ENCODE measurements at regions not wholly inside any gene's neighbourhood (a gene's known extent, or its start where the extent isn't known, plus 50 kb on each side); places are given as distances from the start of the nearest gene placed in this dataset.

- no peaks in the 10 kb centered on the region for H3K27me3 ChIP-seq (ENCODE audit: insufficient read depth, low read length, poor library complexity)
- H2AK5ac ChIP-seq (ENCODE audit: low read length), result no peak overlapping the region
- no peak overlapping the region for H3K9ac ChIP-seq (ENCODE audit: low read length)
- H4K5ac ChIP-seq (ENCODE audit: low read length), result no peak overlapping the region
- WGBS (ENCODE audit: extremely low coverage, insufficient coverage, low lambda C conversion rate), result no CpG with 5 or more reads among the region's 6 CpGs
- H4K8ac ChIP-seq (ENCODE audit: low read depth, low read length), result no peak overlapping the region
- no peak overlapping the region for H3K27ac ChIP-seq (ENCODE audit: low read depth, low read length)
- no peak overlapping the region for H3K4ac ChIP-seq (ENCODE audit: low read depth, low read length)
- no peak overlapping the region for H3K4me2 ChIP-seq (ENCODE audit: low read length)
- H2BK15ac ChIP-seq (replicated peaks; ENCODE audit: low read depth), result no peak overlapping the region
- H3K4me1 ChIP-seq (ENCODE audit: control insufficient read depth, low read depth, low read length), result no peaks in the 10 kb centered on the region
- no peaks in the 10 kb centered on the region for H3K36me3 ChIP-seq (ENCODE audit: control insufficient read depth, insufficient read depth, low read length)
- H3K18ac ChIP-seq (ENCODE audit: low read length), result no peak overlapping the region
- no peak overlapping the region for H2BK120ac ChIP-seq (ENCODE audit: low read depth, low read length)
- H2BK5ac ChIP-seq (ENCODE audit: low read length), result no peak overlapping the region
- DNase-seq, result no peak
- no peaks in the 10 kb centered on the region for H3K79me2 ChIP-seq (ENCODE audit: control insufficient read depth, insufficient read depth, low read length)
- H3K56ac ChIP-seq (ENCODE audit: low read length), result no peak overlapping the region
- H3K79me1 ChIP-seq (ENCODE audit: low read length), result no peaks in the 10 kb centered on the region
- no peak overlapping the region for H3K4me3 ChIP-seq (ENCODE audit: low read length)
- H3K23ac ChIP-seq (ENCODE audit: low read length), result no peak overlapping the region
Observed at GRCh38 chr2:199696048-199696447, 154.9 kb downstream of the FTCDNL1 start.

- Histone ChIP-seq H3K18ac (ENCODE audit: low read length) (no peak overlapping the region), H3K4ac (ENCODE audit: low read depth, low read length) (no peak overlapping the region), H3K27me3 (ENCODE audit: insufficient read depth, low read length, poor library complexity) (no peaks in the 10 kb centered on the region), H3K4me2 (ENCODE audit: low read length) (no peak overlapping the region), H2BK15ac (replicated peaks; ENCODE audit: low read depth) (no peak overlapping the region), H3K79me2 (ENCODE audit: control insufficient read depth, insufficient read depth, low read length) (no peaks in the 10 kb centered on the region), H2AK5ac (ENCODE audit: low read length) (no peak overlapping the region), H3K56ac (ENCODE audit: low read length) (no peak overlapping the region), H3K4me3 (ENCODE audit: low read length) (no peak overlapping the region), H4K5ac (ENCODE audit: low read length) (no peak overlapping the region), H3K27ac (ENCODE audit: low read depth, low read length) (no peak overlapping the region), H3K79me1 (ENCODE audit: low read length) (no peaks in the 10 kb centered on the region), H3K9ac (ENCODE audit: low read length) (no peak overlapping the region), H2BK120ac (ENCODE audit: low read depth, low read length) (no peak overlapping the region), H2BK5ac (ENCODE audit: low read length) (no peak overlapping the region), H3K23ac (ENCODE audit: low read length) (no peak overlapping the region), H3K36me3 (ENCODE audit: control insufficient read depth, insufficient read depth, low read length) (no peaks in the 10 kb centered on the region), H4K8ac (ENCODE audit: low read depth, low read length) (no peak overlapping the region), H3K4me1 (ENCODE audit: control insufficient read depth, low read depth, low read length) (no peaks in the 10 kb centered on the region)
- DNase-seq, result peak; percentile 15
- no CpG with 5 or more reads among the region's 1 CpG for WGBS (ENCODE audit: extremely low coverage, insufficient coverage, low lambda C conversion rate)
Observed at GRCh38 chr2:199693861-199694260, 157.1 kb downstream of the FTCDNL1 start.

GRCh38 chr2:199692489-199692888 is 158.5 kb downstream of the FTCDNL1 start:
- Histone ChIP-seq H2AK5ac (ENCODE audit: low read length) (no peak overlapping the region), H3K4me3 (ENCODE audit: low read length) (no peak overlapping the region), H2BK120ac (ENCODE audit: low read depth, low read length) (no peak overlapping the region), H3K79me1 (ENCODE audit: low read length) (no peaks in the 10 kb centered on the region), H2BK15ac (replicated peaks; ENCODE audit: low read depth) (no peak overlapping the region), H4K8ac (ENCODE audit: low read depth, low read length) (no peak overlapping the region), H3K27ac (ENCODE audit: low read depth, low read length) (no peak overlapping the region), H3K9ac (ENCODE audit: low read length) (no peak overlapping the region), H3K79me2 (ENCODE audit: control insufficient read depth, insufficient read depth, low read length) (no peaks in the 10 kb centered on the region), H3K27me3 (ENCODE audit: insufficient read depth, low read length, poor library complexity) (no peaks in the 10 kb centered on the region), H3K23ac (ENCODE audit: low read length) (no peak overlapping the region), H4K5ac (ENCODE audit: low read length) (no peak overlapping the region), H3K4me2 (ENCODE audit: low read length) (no peak overlapping the region), H3K36me3 (ENCODE audit: control insufficient read depth, insufficient read depth, low read length) (no peaks in the 10 kb centered on the region), H2BK5ac (ENCODE audit: low read length) (no peak overlapping the region), H3K56ac (ENCODE audit: low read length) (no peak overlapping the region), H3K18ac (ENCODE audit: low read length) (no peak overlapping the region), H3K4me1 (ENCODE audit: control insufficient read depth, low read depth, low read length) (no peaks in the 10 kb centered on the region), H3K4ac (ENCODE audit: low read depth, low read length) (no peak overlapping the region)
- no peak for DNase-seq
- no CpG with 5 or more reads among the region's 3 CpGs for WGBS (ENCODE audit: extremely low coverage, insufficient coverage, low lambda C conversion rate)

GRCh38 chr2:199690225-199690624 is 160.8 kb downstream of the FTCDNL1 start:
- Histone ChIP-seq H3K36me3 (ENCODE audit: control insufficient read depth, insufficient read depth, low read length) (no peaks in the 10 kb centered on the region), H3K56ac (ENCODE audit: low read length) (no peak overlapping the region)

GRCh38 chr2:199685669-199686068 is 165.3 kb downstream of the FTCDNL1 start:
- H3K4me1 ChIP-seq (ENCODE audit: control insufficient read depth, low read depth, low read length), result no peaks in the 10 kb centered on the region
- H4K8ac ChIP-seq (ENCODE audit: low read depth, low read length), result no peak overlapping the region
- H2AK5ac ChIP-seq (ENCODE audit: low read length), result no peak overlapping the region
- H3K9ac ChIP-seq (ENCODE audit: low read length), result no peak overlapping the region
- no peak overlapping the region for H3K23ac ChIP-seq (ENCODE audit: low read length)
- no peak overlapping the region for H2BK120ac ChIP-seq (ENCODE audit: low read depth, low read length)
- H3K4me3 ChIP-seq (ENCODE audit: low read length), result no peak overlapping the region
- no peaks in the 10 kb centered on the region for H3K79me2 ChIP-seq (ENCODE audit: control insufficient read depth, insufficient read depth, low read length)
- no peak overlapping the region for H2BK15ac ChIP-seq (replicated peaks; ENCODE audit: low read depth)
- H3K56ac ChIP-seq (ENCODE audit: low read length), result no peak overlapping the region
- H4K5ac ChIP-seq (ENCODE audit: low read length), result no peak overlapping the region
- no peak overlapping the region for H3K18ac ChIP-seq (ENCODE audit: low read length)
- no peak overlapping the region for H3K27ac ChIP-seq (ENCODE audit: low read depth, low read length)
- no peak overlapping the region for H2BK5ac ChIP-seq (ENCODE audit: low read length)
- H3K27me3 ChIP-seq (ENCODE audit: insufficient read depth, low read length, poor library complexity), result no peaks in the 10 kb centered on the region
- H3K4ac ChIP-seq (ENCODE audit: low read depth, low read length), result no peak overlapping the region
- no peaks in the 10 kb centered on the region for H3K79me1 ChIP-seq (ENCODE audit: low read length)
- no peak overlapping the region for H3K4me2 ChIP-seq (ENCODE audit: low read length)
- DNase-seq, result no peak
- no peaks in the 10 kb centered on the region for H3K36me3 ChIP-seq (ENCODE audit: control insufficient read depth, insufficient read depth, low read length)

More at GRCh38 chr2:199690225-199690624, 160.8 kb downstream of the FTCDNL1 start:
- no peak overlapping the region for H2BK5ac ChIP-seq (ENCODE audit: low read length)
- no peak overlapping the region for H3K4ac ChIP-seq (ENCODE audit: low read depth, low read length)
- no peaks in the 10 kb centered on the region for H3K4me1 ChIP-seq (ENCODE audit: control insufficient read depth, low read depth, low read length)
- no peak for DNase-seq
- no peak overlapping the region for H3K18ac ChIP-seq (ENCODE audit: low read length)
- H2AK5ac ChIP-seq (ENCODE audit: low read length), result no peak overlapping the region
- no peak overlapping the region for H3K23ac ChIP-seq (ENCODE audit: low read length)
- H3K4me2 ChIP-seq (ENCODE audit: low read length), result no peak overlapping the region
- no peak overlapping the region for H3K9ac ChIP-seq (ENCODE audit: low read length)
- WGBS (ENCODE audit: extremely low coverage, insufficient coverage, low lambda C conversion rate), result no CpG with 5 or more reads among the region's 3 CpGs
- H2BK15ac ChIP-seq (replicated peaks; ENCODE audit: low read depth), result no peak overlapping the region
- H3K79me1 ChIP-seq (ENCODE audit: low read length), result no peaks in the 10 kb centered on the region
- H3K27ac ChIP-seq (ENCODE audit: low read depth, low read length), result no peak overlapping the region
- H4K5ac ChIP-seq (ENCODE audit: low read length), result no peak overlapping the region
- no peak overlapping the region for H2BK120ac ChIP-seq (ENCODE audit: low read depth, low read length)
- H3K79me2 ChIP-seq (ENCODE audit: control insufficient read depth, insufficient read depth, low read length), result no peaks in the 10 kb centered on the region
- H3K4me3 ChIP-seq (ENCODE audit: low read length), result no peak overlapping the region
- H4K8ac ChIP-seq (ENCODE audit: low read depth, low read length), result no peak overlapping the region
- no peaks in the 10 kb centered on the region for H3K27me3 ChIP-seq (ENCODE audit: insufficient read depth, low read length, poor library complexity)

- Histone ChIP-seq H3K27ac (ENCODE audit: low read depth, low read length) (no peak overlapping the region), H2AK5ac (ENCODE audit: low read length) (no peak overlapping the region), H2BK120ac (ENCODE audit: low read depth, low read length) (no peak overlapping the region), H3K36me3 (ENCODE audit: control insufficient read depth, insufficient read depth, low read length) (no peaks in the 10 kb centered on the region), H3K18ac (ENCODE audit: low read length) (no peak overlapping the region), H3K4me2 (ENCODE audit: low read length) (no peak overlapping the region), H3K79me2 (ENCODE audit: control insufficient read depth, insufficient read depth, low read length) (no peaks in the 10 kb centered on the region), H3K4me1 (ENCODE audit: control insufficient read depth, low read depth, low read length) (no peaks in the 10 kb centered on the region), H3K23ac (ENCODE audit: low read length) (no peak overlapping the region), H2BK15ac (replicated peaks; ENCODE audit: low read depth) (no peak overlapping the region), H3K9ac (ENCODE audit: low read length) (no peak overlapping the region), H4K8ac (ENCODE audit: low read depth, low read length) (no peak overlapping the region), H3K27me3 (ENCODE audit: insufficient read depth, low read length, poor library complexity) (no peaks in the 10 kb centered on the region), H4K5ac (ENCODE audit: low read length) (no peak overlapping the region), H3K4me3 (ENCODE audit: low read length) (no peak overlapping the region), H3K79me1 (ENCODE audit: low read length) (no peaks in the 10 kb centered on the region), H3K4ac (ENCODE audit: low read depth, low read length) (no peak overlapping the region), H3K56ac (ENCODE audit: low read length) (no peak overlapping the region), H2BK5ac (ENCODE audit: low read length) (no peak overlapping the region)
- no CpG with 5 or more reads among the region's 2 CpGs for WGBS (ENCODE audit: extremely low coverage, insufficient coverage, low lambda C conversion rate)
- no peak for DNase-seq
Observed at GRCh38 chr2:199684832-199685231, 166.2 kb downstream of the FTCDNL1 start.
